ENCODE measurements at regions not wholly inside any gene's neighbourhood (a gene's known extent, or its start where the extent isn't known, plus 50 kb on each side); places are given as distances from the start of the nearest gene placed in this dataset.

GRCh38 chr13:34035178-34035577 is 217.2 kb downstream of the RFC3 start:
- H3K27ac ChIP-seq = no peak overlapping the region
- H3K36me3 ChIP-seq = no peaks in the 10 kb centered on the region
- no peak overlapping the region for H3K4me3 ChIP-seq
- H3K27me3 ChIP-seq = no peaks in the 10 kb centered on the region
- TF ChIP-seq CTCF (IDR thresholded peaks at IDR 0.05) (no peak), POLR2A (IDR thresholded peaks at IDR 0.05) (no peak)
- no peak for DNase-seq (ENCODE audit: extremely low spot score in 2 of 2)
- H3K9me3 ChIP-seq = no peaks in the 10 kb centered on the region
- no peaks in the 10 kb centered on the region for H3K4me1 ChIP-seq
- intact Hi-C loops (cut with DNase I) = no loop called here

GRCh38 chr13:34035676-34036325 is 217.9 kb downstream of the RFC3 start:
- no peaks in the 10 kb centered on the region for H3K9me3 ChIP-seq
- H3K4me1 ChIP-seq = no peaks in the 10 kb centered on the region
- H3K4me3 ChIP-seq = no peak overlapping the region
- H3K36me3 ChIP-seq = no peaks in the 10 kb centered on the region
- intact Hi-C loops (cut with DNase I) = no loop called here
- DNase-seq (ENCODE audit: extremely low spot score in 2 of 2) = no peak
- no peaks in the 10 kb centered on the region for H3K27me3 ChIP-seq
- no peak overlapping the region for H3K27ac ChIP-seq
- TF ChIP-seq CTCF (IDR thresholded peaks at IDR 0.05) (no peak), POLR2A (IDR thresholded peaks at IDR 0.05) (no peak), POLR2AphosphoS5 (IDR thresholded peaks at IDR 0.05; ENCODE audit: insufficient read depth in 1 of 2, low read depth in 1 of 2) (no peak)

- intact Hi-C loops (cut with DNase I) = no loop called here
- H3K9me3 ChIP-seq = no peaks in the 10 kb centered on the region
- DNase-seq (ENCODE audit: extremely low spot score in 2 of 2) = no peak
- H3K27me3 ChIP-seq = no peaks in the 10 kb centered on the region
- no peak overlapping the region for H3K27ac ChIP-seq
- H3K4me3 ChIP-seq = no peak overlapping the region
- no peak for TF ChIP-seq CTCF (IDR thresholded peaks at IDR 0.05)
- no peak for TF ChIP-seq POLR2A (IDR thresholded peaks at IDR 0.05)
- TF ChIP-seq POLR2AphosphoS5 (IDR thresholded peaks at IDR 0.05; ENCODE audit: insufficient read depth in 1 of 2, low read depth in 1 of 2) = no peak
- H3K36me3 ChIP-seq = no peaks in the 10 kb centered on the region
- H3K4me1 ChIP-seq = no peaks in the 10 kb centered on the region
Measured at GRCh38 chr13:34037636-34038540, 219.9 kb downstream of the RFC3 start.

GRCh38 chr13:34038541-34039068 is 220.7 kb downstream of the RFC3 start:
- Histone ChIP-seq H3K9me3 (no peaks in the 10 kb centered on the region), H3K27ac (no peak overlapping the region), H3K27me3 (no peaks in the 10 kb centered on the region), H3K4me1 (no peaks in the 10 kb centered on the region), H3K36me3 (no peaks in the 10 kb centered on the region), H3K4me3 (no peak overlapping the region)
- intact Hi-C loops (cut with DNase I) = no loop called here
- DNase-seq (ENCODE audit: extremely low spot score in 2 of 2) = no peak
- TF ChIP-seq POLR2AphosphoS5 (IDR thresholded peaks at IDR 0.05; ENCODE audit: insufficient read depth in 1 of 2, low read depth in 1 of 2) (no peak), POLR2A (IDR thresholded peaks at IDR 0.05) (no peak), CTCF (IDR thresholded peaks at IDR 0.05) (no peak)

DNA sequence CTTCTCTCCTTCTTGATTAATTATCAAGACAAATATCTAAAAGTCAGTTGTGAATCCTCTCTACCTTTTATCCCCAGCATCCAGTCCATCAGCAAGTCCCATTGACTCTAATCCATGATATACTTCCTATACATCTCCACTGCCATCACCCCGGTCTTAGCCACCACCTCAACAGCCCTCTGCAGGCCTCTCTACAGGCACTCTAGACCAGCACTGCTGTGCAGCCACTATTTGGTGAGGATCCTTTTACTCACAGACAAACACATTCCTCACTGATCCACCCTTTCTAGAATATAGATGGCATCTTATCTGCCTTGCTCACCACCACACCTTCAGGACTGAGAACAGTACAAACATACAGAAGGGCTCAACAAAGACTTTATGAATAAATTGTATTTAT is 221.7 kb downstream of the RFC3 start:
- TF ChIP-seq POLR2A (IDR thresholded peaks at IDR 0.05) (no peak), POLR2AphosphoS5 (IDR thresholded peaks at IDR 0.05; ENCODE audit: insufficient read depth in 1 of 2, low read depth in 1 of 2) (no peak), CTCF (IDR thresholded peaks at IDR 0.05) (no peak)
- Histone ChIP-seq H3K9me3 (no peaks in the 10 kb centered on the region), H3K4me3 (no peak overlapping the region), H3K27me3 (no peaks in the 10 kb centered on the region), H3K4me1 (no peaks in the 10 kb centered on the region), H3K36me3 (no peaks in the 10 kb centered on the region), H3K27ac (no peak overlapping the region)
- intact Hi-C loops (cut with DNase I) = no loop called here
- DNase-seq (ENCODE audit: extremely low spot score in 2 of 2) = no peak

Data from vagina (tissue), 2 donors.